IPS-NIHi11 (cell line): ENCODE measurements at regions not wholly inside any gene's neighbourhood (a gene's known extent, or its start where the extent isn't known, plus 50 kb on each side); places are given as distances from the start of the nearest gene placed in this dataset.

ENCODE experiments used
- DNase-seq: peaks from one replicate; pipeline ENCODE4 v3.0.0; 2012; ENCODE audit warnings: mixed read lengths, low spot score

- DNase-seq, result no peak
Observed at GRCh38 chr10:78716043-78716660, 352.6 kb upstream of the ZMIZ1 start.

GRCh38 chr10:78717200-78717599 lies 351.6 kb upstream of the ZMIZ1 start:
- no peak for DNase-seq

GRCh38 chr10:78718032-78718572 lies 350.7 kb upstream of the ZMIZ1 start:
- DNase-seq, result no peak

GRCh38 chr10:78719276-78719675 lies 349.5 kb upstream of the ZMIZ1 start:
- no peak for DNase-seq

- no peak for DNase-seq
Observed at GRCh38 chr10:78720091-78720490, 348.7 kb upstream of the ZMIZ1 start.

GRCh38 chr10:78721231-78721630 lies 347.5 kb upstream of the ZMIZ1 start:
- no peak for DNase-seq

- no peak for DNase-seq
Observed at GRCh38 chr10:78724846-78725245, 343.9 kb upstream of the ZMIZ1 start.

- DNase-seq, result no peak
Observed at GRCh38 chr10:78726171-78726570, 342.6 kb upstream of the ZMIZ1 start.

GRCh38 chr10:78727251-78727650 lies 341.5 kb upstream of the ZMIZ1 start:
- no peak for DNase-seq

- DNase-seq, result no peak
Observed at GRCh38 chr10:78727728-78728127, 341.0 kb upstream of the ZMIZ1 start.

- no peak for DNase-seq
Observed at GRCh38 chr10:78728176-78728575, 340.6 kb upstream of the ZMIZ1 start.

GRCh38 chr10:78729366-78729765 lies 339.4 kb upstream of the ZMIZ1 start:
- no peak for DNase-seq

- DNase-seq, result no peak
Observed at GRCh38 chr10:78729800-78730199, 339.0 kb upstream of the ZMIZ1 start.

- DNase-seq, result no peak
Observed at GRCh38 chr10:78730754-78731153, 338.0 kb upstream of the ZMIZ1 start.

GRCh38 chr10:78731675-78732074 lies 337.1 kb upstream of the ZMIZ1 start:
- no peak for DNase-seq

- no peak for DNase-seq
Observed at GRCh38 chr10:78732381-78732780, 336.4 kb upstream of the ZMIZ1 start.

- DNase-seq, result no peak
Observed at GRCh38 chr10:78736926-78737630, 331.7 kb upstream of the ZMIZ1 start.

GRCh38 chr10:78737883-78738856 lies 330.6 kb upstream of the ZMIZ1 start:
- DNase-seq, result no peak

- DNase-seq, result no peak
Observed at GRCh38 chr10:78738861-78739260, 329.9 kb upstream of the ZMIZ1 start.

GRCh38 chr10:78739444-78740053 lies 329.2 kb upstream of the ZMIZ1 start:
- DNase-seq, result no peak

GRCh38 chr10:78740976-78741915 lies 327.5 kb upstream of the ZMIZ1 start:
- DNase-seq, result no peak
